Fibroblast of pulmonary artery (primary cell): ENCODE measurements at regions not wholly inside any gene's neighbourhood (a gene's known extent, or its start where the extent isn't known, plus 50 kb on each side); places are given as distances from the start of the nearest gene placed in this dataset.

Source experiments
- DNase-seq: peaks from one replicate; pipeline ENCODE4 v3.0.0-alpha.2; 2010; ENCODE audit warnings: low read depth
- H3K4me3 ChIP-seq: replicated peaks from 2 replicates; pipeline ENCODE4 v1.5.1; 2011; ENCODE audit warnings: low read depth, mild to moderate bottlenecking, control low read depth, low read length, moderate library complexity
- CTCF ChIP-seq: IDR thresholded peaks from 2 replicates; pipeline ENCODE4 v1.5.1; 2011; ENCODE audit warnings: mild to moderate bottlenecking, control low read depth, low read length, inconsistent platforms; ENCODE audit errors: missing control alignments

- no peak overlapping the region for H3K4me3 ChIP-seq
- DNase-seq: no peak
- no peak for TF ChIP-seq CTCF
These were observed 982.2 kb downstream of the BRD1 start for GRCh38 chr22:48845356-48845936.

- DNase-seq: no peak
- H3K4me3 ChIP-seq: no peak overlapping the region
- no peak for TF ChIP-seq CTCF
These were observed 983.5 kb downstream of the BRD1 start for GRCh38 chr22:48844056-48844675.

- no peak for TF ChIP-seq CTCF
- no peak for DNase-seq
- H3K4me3 ChIP-seq: no peak overlapping the region
These were observed 984.0 kb downstream of the BRD1 start for GRCh38 chr22:48843640-48844039.

GRCh38 chr22:48842976-48843375 lies 984.7 kb downstream of the BRD1 start:
- DNase-seq: no peak
- TF ChIP-seq CTCF: no peak
- H3K4me3 ChIP-seq: no peak overlapping the region

GRCh38 chr22:48842583-48842945 lies 985.1 kb downstream of the BRD1 start:
- no peak overlapping the region for H3K4me3 ChIP-seq
- no peak for TF ChIP-seq CTCF
- DNase-seq: no peak

GRCh38 chr22:48841881-48842582 lies 985.6 kb downstream of the BRD1 start:
- DNase-seq: no peak
- H3K4me3 ChIP-seq: no peak overlapping the region
- no peak for TF ChIP-seq CTCF
